ENCODE measurements at regions not wholly inside any gene's neighbourhood (a gene's known extent, or its start where the extent isn't known, plus 50 kb on each side); places are given as distances from the start of the nearest gene placed in this dataset.

- H3K27ac ChIP-seq (ENCODE audit: low read depth in 2 of 2, low read length in 2 of 2): peak overlapping the region in 1 of 2 donors; percentile 12
- H3K4me3 ChIP-seq (ENCODE audit: low read length in 2 of 2): peak overlapping the region; percentile 40 to 68
- H3K36me3 ChIP-seq (ENCODE audit: control insufficient read depth in 2 of 2, insufficient read depth in 2 of 2, low read length in 2 of 2): no peaks in the 10 kb centered on the region
- no peaks in the 10 kb centered on the region for H3K27me3 ChIP-seq (ENCODE audit: control insufficient read depth in 2 of 2, insufficient read depth in 2 of 2, low read length in 2 of 2)
- H3K9ac ChIP-seq (ENCODE audit: low read depth in 1 of 2, low read length in 2 of 2): peak overlapping the region in 1 of 2 donors; percentile 5
- H3K9me3 ChIP-seq (ENCODE audit: control insufficient read depth in 2 of 2, low read length in 2 of 2): no peaks in the 10 kb centered on the region
- no peaks in the 10 kb centered on the region for H3K4me1 ChIP-seq (ENCODE audit: control insufficient read depth in 2 of 2, insufficient read depth in 2 of 2, low read length in 2 of 2)
These were observed 103.2 kb upstream of the BEND6 start for GRCh38 chr6:56851541-56852259.

GRCh38 chr6:56851074-56851473 lies 103.8 kb upstream of the BEND6 start:
- Histone ChIP-seq H3K4me3 (ENCODE audit: low read length in 2 of 2) (peak overlapping the region; percentile 40 to 68), H3K9me3 (ENCODE audit: control insufficient read depth in 2 of 2, low read length in 2 of 2) (no peaks in the 10 kb centered on the region), H3K36me3 (ENCODE audit: control insufficient read depth in 2 of 2, insufficient read depth in 2 of 2, low read length in 2 of 2) (no peaks in the 10 kb centered on the region), H3K27ac (ENCODE audit: low read depth in 2 of 2, low read length in 2 of 2) (no peak overlapping the region), H3K9ac (ENCODE audit: low read depth in 1 of 2, low read length in 2 of 2) (peak overlapping the region in 1 of 2 donors; percentile 5), H3K27me3 (ENCODE audit: control insufficient read depth in 2 of 2, insufficient read depth in 2 of 2, low read length in 2 of 2) (no peaks in the 10 kb centered on the region), H3K4me1 (ENCODE audit: control insufficient read depth in 2 of 2, insufficient read depth in 2 of 2, low read length in 2 of 2) (no peaks in the 10 kb centered on the region)

GRCh38 chr6:56850626-56851025 lies 104.3 kb upstream of the BEND6 start:
- peak overlapping the region; percentile 40 to 68 for H3K4me3 ChIP-seq (ENCODE audit: low read length in 2 of 2)
- no peak overlapping the region for H3K27ac ChIP-seq (ENCODE audit: low read depth in 2 of 2, low read length in 2 of 2)
- H3K9ac ChIP-seq (ENCODE audit: low read depth in 1 of 2, low read length in 2 of 2): no peak overlapping the region

GRCh38 chr6:56849896-56850295 lies 105.0 kb upstream of the BEND6 start:
- H3K4me3 ChIP-seq (ENCODE audit: low read length in 2 of 2): no peak overlapping the region
- no peak overlapping the region for H3K9ac ChIP-seq (ENCODE audit: low read depth in 1 of 2, low read length in 2 of 2)
- H3K27ac ChIP-seq (ENCODE audit: low read depth in 2 of 2, low read length in 2 of 2): no peak overlapping the region

More at GRCh38 chr6:56850626-56851025, 104.3 kb upstream of the BEND6 start:
- H3K9me3 ChIP-seq (ENCODE audit: control insufficient read depth in 2 of 2, low read length in 2 of 2): no peaks in the 10 kb centered on the region
- no peaks in the 10 kb centered on the region for H3K4me1 ChIP-seq (ENCODE audit: control insufficient read depth in 2 of 2, insufficient read depth in 2 of 2, low read length in 2 of 2)
- no peaks in the 10 kb centered on the region for H3K27me3 ChIP-seq (ENCODE audit: control insufficient read depth in 2 of 2, insufficient read depth in 2 of 2, low read length in 2 of 2)
- no peaks in the 10 kb centered on the region for H3K36me3 ChIP-seq (ENCODE audit: control insufficient read depth in 2 of 2, insufficient read depth in 2 of 2, low read length in 2 of 2)

GRCh38 chr6:56848105-56848504 lies 106.8 kb upstream of the BEND6 start:
- Histone ChIP-seq H3K9me3 (ENCODE audit: control insufficient read depth in 2 of 2, low read length in 2 of 2) (no peaks in the 10 kb centered on the region), H3K27me3 (ENCODE audit: control insufficient read depth in 2 of 2, insufficient read depth in 2 of 2, low read length in 2 of 2) (peaks cover 0 to 5% of the 10 kb centered on the region in 2 donors), H3K4me1 (ENCODE audit: control insufficient read depth in 2 of 2, insufficient read depth in 2 of 2, low read length in 2 of 2) (peaks cover under 1 to 5% of the 10 kb centered on the region in 2 donors), H3K9ac (ENCODE audit: low read depth in 1 of 2, low read length in 2 of 2) (no peak overlapping the region), H3K27ac (ENCODE audit: low read depth in 2 of 2, low read length in 2 of 2) (no peak overlapping the region), H3K36me3 (ENCODE audit: control insufficient read depth in 2 of 2, insufficient read depth in 2 of 2, low read length in 2 of 2) (no peaks in the 10 kb centered on the region), H3K4me3 (ENCODE audit: low read length in 2 of 2) (no peak overlapping the region)

More at GRCh38 chr6:56849896-56850295, 105.0 kb upstream of the BEND6 start:
- Histone ChIP-seq H3K27me3 (ENCODE audit: control insufficient read depth in 2 of 2, insufficient read depth in 2 of 2, low read length in 2 of 2) (no peaks in the 10 kb centered on the region), H3K36me3 (ENCODE audit: control insufficient read depth in 2 of 2, insufficient read depth in 2 of 2, low read length in 2 of 2) (no peaks in the 10 kb centered on the region), H3K9me3 (ENCODE audit: control insufficient read depth in 2 of 2, low read length in 2 of 2) (no peaks in the 10 kb centered on the region), H3K4me1 (ENCODE audit: control insufficient read depth in 2 of 2, insufficient read depth in 2 of 2, low read length in 2 of 2) (no peaks in the 10 kb centered on the region)

- H3K4me1 ChIP-seq (ENCODE audit: control insufficient read depth in 2 of 2, insufficient read depth in 2 of 2, low read length in 2 of 2): peaks cover 7 to 8% of the 10 kb centered on the region in 2 donors
- no peaks in the 10 kb centered on the region for H3K9me3 ChIP-seq (ENCODE audit: control insufficient read depth in 2 of 2, low read length in 2 of 2)
These were observed 109.9 kb upstream of the BEND6 start for GRCh38 chr6:56845032-56845431.

GRCh38 chr6:56843476-56844349 lies 111.2 kb upstream of the BEND6 start:
- peak overlapping the region; percentile 26 to 67 for H3K9ac ChIP-seq (ENCODE audit: low read depth in 1 of 2, low read length in 2 of 2)
- peaks cover 7 to 8% of the 10 kb centered on the region in 2 donors for H3K4me1 ChIP-seq (ENCODE audit: control insufficient read depth in 2 of 2, insufficient read depth in 2 of 2, low read length in 2 of 2)
- H3K4me3 ChIP-seq (ENCODE audit: low read length in 2 of 2): peak overlapping the region; percentile 61 to 80
- H3K27me3 ChIP-seq (ENCODE audit: control insufficient read depth in 2 of 2, insufficient read depth in 2 of 2, low read length in 2 of 2): peaks cover 8 to 25% of the 10 kb centered on the region in 2 donors
- H3K36me3 ChIP-seq (ENCODE audit: control insufficient read depth in 2 of 2, insufficient read depth in 2 of 2, low read length in 2 of 2): no peaks in the 10 kb centered on the region
- H3K9me3 ChIP-seq (ENCODE audit: control insufficient read depth in 2 of 2, low read length in 2 of 2): no peaks in the 10 kb centered on the region
- peak overlapping the region; percentile 72 to 75 for H3K27ac ChIP-seq (ENCODE audit: low read depth in 2 of 2, low read length in 2 of 2)

More at GRCh38 chr6:56845032-56845431, 109.9 kb upstream of the BEND6 start:
- Histone ChIP-seq H3K36me3 (ENCODE audit: control insufficient read depth in 2 of 2, insufficient read depth in 2 of 2, low read length in 2 of 2) (no peaks in the 10 kb centered on the region), H3K4me3 (ENCODE audit: low read length in 2 of 2) (no peak overlapping the region), H3K9ac (ENCODE audit: low read depth in 1 of 2, low read length in 2 of 2) (no peak overlapping the region), H3K27ac (ENCODE audit: low read depth in 2 of 2, low read length in 2 of 2) (peak overlapping the region; percentile 5 to 75), H3K27me3 (ENCODE audit: control insufficient read depth in 2 of 2, insufficient read depth in 2 of 2, low read length in 2 of 2) (peaks cover 8 to 20% of the 10 kb centered on the region in 2 donors)

- Histone ChIP-seq H3K4me3 (ENCODE audit: low read length in 2 of 2) (peak overlapping the region; percentile 61 to 80), H3K4me1 (ENCODE audit: control insufficient read depth in 2 of 2, insufficient read depth in 2 of 2, low read length in 2 of 2) (peaks cover 7 to 8% of the 10 kb centered on the region in 2 donors), H3K36me3 (ENCODE audit: control insufficient read depth in 2 of 2, insufficient read depth in 2 of 2, low read length in 2 of 2) (no peaks in the 10 kb centered on the region), H3K9ac (ENCODE audit: low read depth in 1 of 2, low read length in 2 of 2) (peak overlapping the region; percentile 67 to 72), H3K27me3 (ENCODE audit: control insufficient read depth in 2 of 2, insufficient read depth in 2 of 2, low read length in 2 of 2) (peaks cover 8 to 28% of the 10 kb centered on the region in 2 donors), H3K27ac (ENCODE audit: low read depth in 2 of 2, low read length in 2 of 2) (peak overlapping the region; percentile 66 to 67), H3K9me3 (ENCODE audit: control insufficient read depth in 2 of 2, low read length in 2 of 2) (no peaks in the 10 kb centered on the region)
These were observed 112.0 kb upstream of the BEND6 start for GRCh38 chr6:56842686-56843475.

- H3K9ac ChIP-seq (ENCODE audit: low read depth in 1 of 2, low read length in 2 of 2): no peak overlapping the region
- no peaks in the 10 kb centered on the region for H3K36me3 ChIP-seq (ENCODE audit: control insufficient read depth in 2 of 2, insufficient read depth in 2 of 2, low read length in 2 of 2)
- H3K4me1 ChIP-seq (ENCODE audit: control insufficient read depth in 2 of 2, insufficient read depth in 2 of 2, low read length in 2 of 2): peaks cover 7 to 8% of the 10 kb centered on the region in 2 donors
- peaks cover 8 to 28% of the 10 kb centered on the region in 2 donors for H3K27me3 ChIP-seq (ENCODE audit: control insufficient read depth in 2 of 2, insufficient read depth in 2 of 2, low read length in 2 of 2)
- no peaks in the 10 kb centered on the region for H3K9me3 ChIP-seq (ENCODE audit: control insufficient read depth in 2 of 2, low read length in 2 of 2)
- H3K4me3 ChIP-seq (ENCODE audit: low read length in 2 of 2): peak overlapping the region in 1 of 2 donors; percentile 47
- H3K27ac ChIP-seq (ENCODE audit: low read depth in 2 of 2, low read length in 2 of 2): no peak overlapping the region
These were observed 113.2 kb upstream of the BEND6 start for GRCh38 chr6:56841751-56842150.
